GM18951 (cell line): ENCODE measurements at regions not wholly inside any gene's neighbourhood (a gene's known extent, or its start where the extent isn't known, plus 50 kb on each side); places are given as distances from the start of the nearest gene placed in this dataset.

ENCODE experiments used
- POLR2A ChIP-seq: IDR thresholded peaks from 4 replicates; pipeline ENCODE4 v1.6.1; 2011; ENCODE audit warnings: mild to moderate bottlenecking; ENCODE audit not compliant: insufficient read length, insufficient read depth; ENCODE audit errors: extremely low read depth
- in situ Hi-C: fragments of 300-500 bp; cut with MboI; formaldehyde crosslinking; loops from one replicate; pipeline ENCODE4 v1.12.0; 2022; ENCODE audit warnings: low sequenced_read_pairs, mixed read lengths, inconsistent platforms; ENCODE audit not compliant: unreplicated experiment

DNA sequence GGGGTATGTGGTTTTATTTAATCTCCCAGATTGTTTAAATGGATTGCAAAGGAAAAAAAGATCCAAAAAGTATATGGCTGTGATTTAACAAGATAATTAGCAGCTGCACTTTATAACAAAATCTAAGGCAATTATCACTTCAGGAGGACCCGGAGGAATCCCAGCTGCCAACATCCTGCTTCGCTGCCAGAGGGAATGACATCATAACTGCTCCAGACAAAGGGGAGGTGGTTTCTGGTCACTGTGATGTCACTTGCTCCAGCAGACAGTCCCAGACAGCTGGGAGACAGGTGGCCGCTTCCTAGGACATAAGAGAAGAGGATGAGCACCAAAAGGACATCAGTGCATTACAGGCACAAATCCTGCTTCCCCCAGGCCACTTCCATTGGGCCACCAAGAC, 371.0 kb downstream of the BCOR start:
- no peak for TF ChIP-seq POLR2A

DNA sequence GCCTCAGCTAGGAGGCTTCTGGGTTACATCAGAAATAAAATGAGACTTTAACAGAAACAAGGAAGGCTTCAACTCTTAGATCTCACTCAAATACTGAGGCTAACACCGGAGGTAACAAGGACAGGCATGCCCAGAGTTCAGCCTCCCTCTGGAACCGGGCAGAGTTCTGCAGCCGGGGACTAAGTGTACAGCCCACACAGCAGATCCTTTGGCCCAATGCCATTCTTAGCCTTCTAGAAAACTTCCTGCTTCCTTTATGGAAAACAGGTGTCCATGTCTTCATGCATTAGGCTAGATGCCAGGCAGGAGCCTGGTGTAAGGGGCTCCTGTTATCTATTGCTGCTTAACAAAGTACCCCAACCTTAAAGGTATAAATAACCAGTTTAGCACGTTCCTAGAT, 369.7 kb downstream of the BCOR start:
- TF ChIP-seq POLR2A, result no peak
- in situ Hi-C loops, result no loop called here

More for the DNA sequence above, 371.0 kb downstream of the BCOR start:
- in situ Hi-C loops, result no loop called here

- in situ Hi-C loops, result no loop called here
- no peak for TF ChIP-seq POLR2A
Measured at GRCh38 chrX:39728852-39729598, 368.7 kb downstream of the BCOR start.

- no peak for TF ChIP-seq POLR2A
- in situ Hi-C loops, result no loop called here
Measured at GRCh38 chrX:39729981-39730661, 367.6 kb downstream of the BCOR start.

DNA sequence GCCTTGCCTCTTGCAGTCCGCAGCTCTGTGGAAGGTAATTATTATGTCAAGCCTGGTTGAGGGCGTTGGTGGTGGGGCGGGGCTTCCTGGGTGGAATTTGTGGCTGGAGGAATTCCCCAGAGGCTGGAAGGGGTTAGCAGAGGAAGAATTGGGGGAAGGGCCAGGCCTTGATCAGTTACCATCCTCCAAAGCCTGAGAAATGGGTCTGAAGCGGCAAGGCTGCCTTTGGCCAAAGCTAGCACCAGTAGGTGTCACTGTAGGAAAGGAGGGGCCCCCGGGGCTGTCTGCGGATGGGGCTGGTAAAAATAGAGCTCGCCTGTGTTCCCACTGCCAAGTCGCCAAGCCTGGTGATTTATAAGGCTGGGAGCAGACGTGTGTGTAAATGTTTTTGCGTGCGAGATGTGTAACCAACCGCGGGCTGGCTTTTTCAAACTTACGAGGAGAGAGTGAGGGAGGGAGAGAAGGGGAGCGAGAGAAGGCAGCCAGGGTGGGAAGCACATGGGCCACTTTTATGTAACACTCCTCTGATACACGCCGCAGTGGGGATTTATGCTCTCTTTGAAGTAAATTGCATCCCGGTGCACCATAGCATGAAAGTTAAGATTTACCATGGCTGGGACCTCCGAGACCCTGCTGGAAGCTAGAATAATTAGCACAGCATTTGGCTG, 367.0 kb downstream of the BCOR start:
- TF ChIP-seq POLR2A, result no peak

GRCh38 chrX:39731330-39731667, 366.5 kb downstream of the BCOR start:
- TF ChIP-seq POLR2A, result no peak
- in situ Hi-C loops, result no loop called here

More for the DNA sequence above, 367.0 kb downstream of the BCOR start:
- in situ Hi-C loops, result no loop called here

DNA sequence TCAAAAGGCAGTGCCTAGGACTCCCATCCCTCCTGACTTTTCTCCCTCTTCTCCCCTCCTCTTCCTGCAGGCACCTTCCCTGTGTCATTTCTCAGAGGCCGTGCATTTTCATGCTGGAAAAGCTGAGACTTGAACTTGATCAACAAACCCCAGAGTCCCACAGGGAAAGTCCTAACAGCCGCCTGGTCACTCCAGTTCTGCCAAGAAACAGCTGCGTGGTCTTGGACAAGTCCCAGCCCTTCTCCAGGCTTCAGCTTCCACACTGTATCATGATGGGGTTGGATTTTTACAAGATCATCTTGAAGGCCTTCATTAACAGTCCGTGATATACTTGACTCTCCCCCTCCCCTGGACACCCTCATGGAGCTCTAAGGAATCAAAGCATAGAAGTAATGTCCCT, 366.0 kb downstream of the BCOR start:
- in situ Hi-C loops, result no loop called here
- no peak for TF ChIP-seq POLR2A

DNA sequence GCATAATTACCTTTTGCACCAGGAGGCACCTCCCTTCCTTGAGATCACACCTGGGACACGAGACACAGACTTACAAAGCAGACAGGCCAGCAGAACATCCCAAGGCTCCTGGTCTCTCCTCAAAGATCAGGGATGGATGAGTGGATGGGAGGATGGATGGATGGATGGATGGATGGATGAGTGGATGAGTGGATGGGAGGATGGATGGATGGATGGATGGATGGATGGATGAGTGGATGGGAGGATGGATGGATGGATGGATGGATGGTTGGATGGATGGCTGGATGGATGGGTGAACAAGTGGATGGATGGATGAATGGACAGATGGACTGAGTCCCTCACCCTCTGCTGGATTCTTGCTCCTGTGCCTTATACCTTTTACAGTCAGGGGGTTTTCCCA, 364.0 kb downstream of the BCOR start:
- in situ Hi-C loops, result no loop called here
- no peak for TF ChIP-seq POLR2A

DNA sequence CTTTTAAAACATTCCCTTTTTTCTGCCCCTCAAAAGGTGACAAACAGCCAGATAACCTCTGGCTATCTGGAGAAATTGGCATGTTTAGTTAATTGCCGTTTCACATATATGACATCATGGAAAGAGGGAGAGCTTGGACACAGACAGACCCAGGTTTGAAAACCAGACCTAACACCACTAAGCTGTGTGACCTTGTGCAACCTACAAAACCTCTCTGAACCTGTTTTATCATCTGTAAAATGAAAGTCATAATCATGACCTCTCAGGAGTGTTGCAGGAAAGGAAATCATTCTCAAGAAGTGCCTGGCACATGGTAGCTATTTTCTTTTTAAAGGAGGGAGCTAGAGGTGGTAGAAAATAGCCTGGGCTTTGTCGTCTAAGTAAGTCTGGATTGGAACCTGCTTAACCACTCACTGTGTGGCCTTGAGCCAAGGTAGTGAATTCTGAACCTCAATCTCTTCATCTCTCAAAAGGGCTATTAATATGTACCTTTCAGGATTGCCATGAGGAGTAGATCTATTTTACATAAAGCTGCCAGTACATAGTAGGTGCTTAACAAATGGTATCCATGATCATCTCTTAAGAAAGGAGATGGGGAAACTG, 363.5 kb downstream of the BCOR start:
- in situ Hi-C loops, result no loop called here
- no peak for TF ChIP-seq POLR2A

- in situ Hi-C loops, result no loop called here
- TF ChIP-seq POLR2A, result no peak
Measured at GRCh38 chrX:39736216-39737211, 361.2 kb downstream of the BCOR start.

- TF ChIP-seq POLR2A, result no peak
- in situ Hi-C loops, result no loop called here
Measured at GRCh38 chrX:39739585-39739984, 358.2 kb downstream of the BCOR start.

DNA sequence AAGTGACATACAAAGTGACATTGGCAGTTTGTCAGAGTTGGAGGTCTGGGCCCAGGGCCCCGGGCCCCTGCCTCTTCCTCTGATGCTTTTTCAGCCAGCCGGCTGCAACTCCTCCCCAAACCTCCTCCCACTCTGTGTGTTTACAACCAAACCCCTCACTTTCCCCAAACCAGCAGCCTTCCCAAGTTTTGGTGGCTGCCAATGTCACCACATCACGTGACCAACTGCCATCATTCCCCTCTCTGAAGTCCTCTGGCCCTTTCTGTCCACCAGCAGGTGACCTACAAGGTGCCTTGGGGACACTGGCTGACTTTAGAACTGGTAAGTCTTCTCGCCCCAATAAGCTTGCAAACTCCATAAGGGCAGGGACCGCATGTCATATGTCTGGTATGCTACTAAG, 357.7 kb downstream of the BCOR start:
- in situ Hi-C loops, result no loop called here
- TF ChIP-seq POLR2A, result no peak
